GM18499 (cell line): ENCODE measurements at regions not wholly inside any gene's neighbourhood (a gene's known extent, or its start where the extent isn't known, plus 50 kb on each side); places are given as distances from the start of the nearest gene placed in this dataset.
"Not testable (repeated sequence)": the region's sequence is repeated elsewhere in the genome, so short reads cannot be mapped to it uniquely, and the experiment has no call there.

ENCODE experiments used
- ATAC-seq: cut with Tn5 transposase; IDR thresholded peaks from one replicate; pipeline ENCODE4 v1.9.1; 2021; ENCODE audit warnings: moderate number of reproducible peaks; ENCODE audit not compliant: insufficient read depth, unreplicated experiment

- ATAC-seq = no peak
Observed at GRCh38 chr3:74978684-74979083, 364.2 kb upstream of the CNTN3 start.

- not testable (repeated sequence) for ATAC-seq
Observed at GRCh38 chr3:74985028-74985904, 370.8 kb upstream of the CNTN3 start.

GRCh38 chr3:74988095-74988494 is 373.6 kb upstream of the CNTN3 start:
- ATAC-seq = no peak

- ATAC-seq = no peak
Observed at GRCh38 chr3:74992898-74993297, 378.4 kb upstream of the CNTN3 start.

GRCh38 chr3:75001330-75001729 is 386.9 kb upstream of the CNTN3 start:
- no peak for ATAC-seq

- no peak for ATAC-seq
Observed at GRCh38 chr3:75012791-75013331, 398.4 kb upstream of the CNTN3 start.

- ATAC-seq = no peak
Observed at GRCh38 chr3:75014008-75014407, 399.5 kb upstream of the CNTN3 start.

GRCh38 chr3:75015280-75015679 is 400.8 kb upstream of the CNTN3 start:
- no peak for ATAC-seq

- no peak for ATAC-seq
Observed at GRCh38 chr3:75035146-75035545, 420.7 kb upstream of the CNTN3 start.

- no peak for ATAC-seq
Observed at GRCh38 chr3:75042941-75043340, 428.5 kb upstream of the CNTN3 start.

GRCh38 chr3:75048650-75049049 is 434.2 kb upstream of the CNTN3 start:
- no peak for ATAC-seq

GRCh38 chr3:75049533-75049932 is 435.1 kb upstream of the CNTN3 start:
- no peak for ATAC-seq

- ATAC-seq = no peak
Observed at GRCh38 chr3:75059120-75059519, 444.7 kb upstream of the CNTN3 start.

GRCh38 chr3:75061806-75062205 is 447.3 kb upstream of the CNTN3 start:
- no peak for ATAC-seq

GRCh38 chr3:75075158-75075557 is 460.7 kb upstream of the CNTN3 start:
- ATAC-seq = no peak

- no peak for ATAC-seq
Observed at GRCh38 chr3:75076481-75076880, 462.0 kb upstream of the CNTN3 start.

- no peak for ATAC-seq
Observed at GRCh38 chr3:75078290-75078689, 463.8 kb upstream of the CNTN3 start.

GRCh38 chr3:75082845-75083244 is 468.4 kb upstream of the CNTN3 start:
- no peak for ATAC-seq

GRCh38 chr3:75089841-75090240 is 475.4 kb upstream of the CNTN3 start:
- ATAC-seq = no peak

- ATAC-seq = no peak
Observed at GRCh38 chr3:75101329-75102147, 487.1 kb upstream of the CNTN3 start.

GRCh38 chr3:75110741-75111140 is 496.3 kb upstream of the CNTN3 start:
- ATAC-seq = no peak
